D341Med (cell line): ENCODE measurements at regions not wholly inside any gene's neighbourhood (a gene's known extent, or its start where the extent isn't known, plus 50 kb on each side); places are given as distances from the start of the nearest gene placed in this dataset.
"Not testable (repeated sequence)": the region's sequence is repeated elsewhere in the genome, so short reads cannot be mapped to it uniquely, and the experiment has no call there.

Experiments
- DNase-seq: peaks from one replicate; pipeline ENCODE4 v3.0.0; 2012; ENCODE audit warnings: low spot score

DNA sequence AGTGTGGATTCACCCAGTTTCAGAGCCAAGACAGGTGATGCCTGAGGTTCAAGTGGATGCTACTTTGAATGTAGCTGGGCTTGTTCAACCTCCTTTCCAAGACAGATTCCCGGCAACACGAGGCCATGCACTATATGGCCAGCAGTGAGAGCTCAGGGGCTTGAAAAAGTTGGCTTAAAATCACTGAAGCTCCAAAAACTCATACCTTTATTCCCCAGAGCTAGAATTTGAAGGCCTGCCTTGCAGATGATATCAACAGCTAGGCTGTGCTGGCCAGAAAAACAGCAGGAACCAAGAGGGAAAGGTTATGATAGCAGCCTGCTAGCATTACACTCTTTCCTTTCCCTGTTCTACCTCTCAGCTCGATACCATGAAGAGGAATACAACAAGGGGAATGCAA lies 120.2 kb upstream of the DAB2 start:
- DNase-seq, result no peak

DNA sequence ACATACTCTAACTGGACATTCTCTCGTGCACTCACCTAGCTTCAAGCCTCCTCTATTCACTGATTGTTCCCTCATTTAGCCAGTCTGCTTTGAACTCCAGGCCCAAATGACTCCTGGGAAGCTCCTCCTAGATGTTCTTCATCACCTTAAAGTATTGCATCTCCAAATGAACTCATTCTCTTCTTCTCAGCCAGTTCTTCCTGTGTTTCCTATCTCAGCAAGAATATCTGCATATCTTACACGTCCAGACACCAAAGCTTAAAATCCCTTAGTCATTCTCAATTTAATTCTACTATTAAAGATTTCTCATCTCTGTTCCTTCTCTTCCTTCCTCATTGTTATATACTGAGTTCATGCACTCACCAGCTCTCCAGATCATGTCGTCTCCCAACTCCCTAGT lies 118.6 kb upstream of the DAB2 start:
- DNase-seq, result no peak

DNA sequence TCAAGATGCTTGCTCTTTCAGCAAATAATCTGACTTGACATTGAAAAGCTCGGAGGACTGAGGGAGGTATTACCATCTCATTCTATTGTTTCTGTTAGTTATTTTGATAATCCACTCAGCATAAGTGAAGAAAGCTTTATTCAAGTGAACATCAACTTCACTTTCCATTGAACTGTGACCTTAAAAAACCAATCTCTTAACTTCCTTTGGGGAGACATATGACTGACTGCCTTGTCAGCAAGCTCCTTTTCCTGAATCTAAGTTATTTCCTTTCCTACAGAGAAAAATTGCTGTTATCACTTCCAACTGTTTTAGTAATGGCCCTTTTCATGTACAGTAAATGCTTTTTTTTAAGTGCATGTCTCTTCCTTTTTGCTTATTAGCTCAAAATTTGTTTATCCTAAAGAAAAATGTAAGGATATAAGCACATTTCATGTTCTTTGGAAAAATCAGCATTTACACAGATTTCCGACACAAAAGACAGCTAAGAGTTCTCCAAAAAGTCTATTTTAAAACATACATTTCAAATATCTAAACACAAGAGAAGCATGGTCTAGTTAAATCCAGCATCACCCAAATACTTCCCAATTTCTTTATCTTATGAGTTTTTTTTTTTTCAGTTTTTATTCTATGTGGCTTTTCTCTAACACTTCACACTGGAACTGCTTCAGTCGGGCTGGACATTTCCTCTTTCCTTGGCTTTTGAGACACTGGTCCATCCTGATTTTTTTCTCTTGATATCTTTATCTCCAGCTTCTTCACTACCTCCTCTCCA lies 117.9 kb upstream of the DAB2 start:
- DNase-seq, result no peak

DNA sequence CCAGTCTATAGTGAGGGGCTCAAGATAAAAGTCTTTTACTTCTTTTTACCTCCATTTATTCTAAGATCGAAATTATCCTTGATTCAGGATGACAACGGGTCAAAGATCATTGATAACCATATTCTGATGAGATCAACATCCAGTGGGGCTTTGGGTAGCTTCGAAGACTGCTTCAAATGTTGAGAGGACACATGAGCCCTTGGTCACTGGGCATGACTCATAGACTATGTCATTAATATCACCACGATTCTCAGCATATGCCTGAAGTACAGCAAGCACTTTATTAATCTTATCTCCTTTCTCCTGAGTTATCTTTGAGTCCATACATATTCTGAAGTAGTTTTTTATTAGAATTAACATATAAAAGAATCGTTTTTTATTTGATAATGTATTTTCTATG lies 117.1 kb upstream of the DAB2 start:
- no peak for DNase-seq

DNA sequence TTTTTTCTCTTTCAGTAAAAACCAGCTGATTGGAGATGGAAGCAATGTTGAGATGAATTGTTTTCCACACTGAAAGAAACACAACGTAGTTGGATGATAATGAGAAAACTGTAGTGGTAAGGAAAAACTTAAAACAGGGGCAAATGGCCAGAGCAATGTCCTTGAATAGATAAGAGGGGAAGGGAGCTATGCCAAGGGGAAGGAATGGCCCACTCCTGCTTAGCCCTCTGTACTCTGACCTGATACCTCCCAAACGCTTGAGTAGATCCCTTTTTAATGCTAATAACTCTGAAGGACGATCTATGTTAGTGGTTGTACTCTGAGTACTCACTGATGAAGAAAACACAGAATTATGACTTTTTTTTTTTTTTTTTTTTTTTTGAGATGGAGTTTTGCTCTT lies 114.7 kb upstream of the DAB2 start:
- no peak for DNase-seq

DNA sequence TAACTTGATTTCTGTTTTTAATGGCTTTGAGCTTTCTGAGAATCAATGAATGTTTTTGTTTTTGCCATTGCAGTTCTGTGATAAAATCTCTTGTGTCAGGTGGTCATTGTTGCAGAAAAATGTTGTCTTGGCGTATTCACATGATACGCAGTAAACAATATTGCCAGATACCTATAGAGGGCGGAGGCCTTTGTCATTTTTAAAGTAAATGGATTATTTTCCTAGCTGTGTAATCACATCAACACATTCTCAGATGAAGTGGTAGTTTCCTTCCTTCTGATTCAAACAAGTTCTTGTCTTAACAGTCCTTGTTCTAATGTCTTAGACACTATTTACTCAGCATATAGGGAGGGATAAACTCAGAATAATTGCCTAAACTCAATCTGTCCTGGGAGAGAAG lies 109.9 kb upstream of the DAB2 start:
- no peak for DNase-seq

DNA sequence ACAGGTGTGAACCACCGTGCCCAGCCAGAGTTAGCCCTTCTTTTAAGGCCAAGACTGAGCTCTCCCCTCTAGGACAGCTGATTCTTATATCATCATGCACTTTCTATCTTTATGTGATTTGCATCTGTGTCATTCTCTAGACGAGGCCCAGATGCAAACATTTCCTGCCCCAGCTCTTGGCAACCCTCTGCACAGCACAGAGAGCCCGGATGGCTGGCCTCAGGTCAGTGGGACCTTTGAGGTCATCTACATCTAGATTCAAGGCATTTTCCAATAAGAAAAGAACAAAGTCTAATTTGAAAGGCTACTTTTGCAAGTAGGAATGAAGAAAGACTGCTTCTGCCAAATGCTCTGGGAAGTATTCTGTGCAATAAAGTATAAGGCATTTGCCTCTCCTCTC lies 109.0 kb upstream of the DAB2 start:
- no peak for DNase-seq

DNA sequence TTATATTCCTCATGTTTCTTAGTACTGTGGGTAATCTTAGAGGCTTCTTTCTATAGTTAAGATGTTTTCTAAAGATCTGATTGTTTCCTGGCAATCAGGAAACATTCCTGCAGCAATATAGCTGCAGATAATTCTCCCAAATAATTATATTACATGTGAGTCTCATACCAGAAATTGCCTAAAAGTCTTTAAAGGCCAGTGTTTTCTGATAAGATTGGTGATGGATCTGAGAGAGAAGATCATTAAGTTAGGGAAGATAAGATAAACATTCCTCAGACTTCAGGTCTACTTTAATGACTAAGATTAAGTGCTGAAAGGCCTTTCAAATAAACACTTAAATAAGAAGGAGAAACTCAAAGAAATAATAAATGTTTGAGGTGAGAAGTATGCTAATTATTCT lies 107.7 kb upstream of the DAB2 start:
- no peak for DNase-seq

DNA sequence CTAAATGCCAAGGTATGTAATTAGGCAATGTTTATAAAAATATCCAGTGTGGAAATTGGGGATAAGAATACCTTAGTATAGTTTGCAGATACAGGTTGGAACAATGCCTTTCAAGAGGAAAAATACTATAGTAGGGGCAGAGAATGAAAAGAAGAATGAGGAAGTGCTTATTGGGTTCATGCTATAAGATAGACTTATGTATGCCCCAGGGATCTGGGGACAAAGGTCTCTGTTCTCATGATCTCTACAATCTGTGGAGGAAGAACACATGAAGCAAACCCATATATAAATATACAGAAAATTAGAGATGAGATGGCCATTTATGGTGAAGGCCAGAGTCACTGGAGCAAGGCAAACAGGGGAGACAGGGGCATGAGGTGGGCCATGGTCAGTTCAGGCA lies 106.5 kb upstream of the DAB2 start:
- no peak for DNase-seq

DNA sequence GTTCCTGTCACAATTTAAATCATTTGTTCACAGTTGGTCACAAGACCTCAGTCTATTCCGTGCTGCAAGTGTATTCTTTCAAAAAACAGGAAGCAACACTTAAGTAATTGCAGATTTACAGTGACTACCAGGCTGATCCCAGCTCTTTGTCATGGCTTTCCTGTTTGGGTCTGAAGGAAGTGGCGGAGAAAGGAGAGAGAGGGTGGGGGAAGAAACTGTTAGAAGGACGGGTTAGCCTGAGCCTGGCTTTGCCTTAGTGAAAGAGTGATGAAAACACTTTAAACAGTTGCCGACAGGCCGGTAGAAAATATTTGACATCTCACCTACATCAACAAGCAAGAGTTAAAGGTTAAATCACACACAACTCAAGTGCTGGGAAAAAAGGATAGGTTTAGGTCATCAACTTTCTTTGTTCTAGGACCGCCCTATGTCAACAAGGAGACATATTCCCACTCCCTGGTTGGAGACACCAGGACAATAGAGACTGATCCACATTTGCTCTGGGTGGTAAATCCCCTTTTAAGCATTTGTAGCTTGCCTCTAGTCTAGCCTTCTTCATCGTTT lies 102.2 kb upstream of the DAB2 start:
- DNase-seq, result no peak

DNA sequence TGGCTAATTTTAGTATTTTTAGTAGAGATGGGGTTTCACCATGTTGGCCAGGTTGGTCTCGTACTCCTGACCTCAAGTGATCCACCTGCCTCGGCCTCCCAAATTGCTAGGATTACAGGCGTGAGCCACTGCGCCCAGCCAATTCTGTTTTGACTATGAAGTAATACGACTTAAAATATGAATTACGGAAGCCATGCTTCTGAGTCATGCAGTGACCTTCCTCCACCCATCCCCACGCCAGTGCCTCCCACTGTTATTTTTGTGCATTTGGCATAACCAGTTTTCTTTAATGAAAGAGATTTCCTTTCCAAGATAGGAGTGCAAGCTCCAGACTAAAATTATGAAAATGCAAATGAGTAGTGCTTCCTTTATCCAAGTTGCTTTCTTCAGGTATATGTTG lies 101.0 kb upstream of the DAB2 start:
- DNase-seq, result not testable (repeated sequence)

DNA sequence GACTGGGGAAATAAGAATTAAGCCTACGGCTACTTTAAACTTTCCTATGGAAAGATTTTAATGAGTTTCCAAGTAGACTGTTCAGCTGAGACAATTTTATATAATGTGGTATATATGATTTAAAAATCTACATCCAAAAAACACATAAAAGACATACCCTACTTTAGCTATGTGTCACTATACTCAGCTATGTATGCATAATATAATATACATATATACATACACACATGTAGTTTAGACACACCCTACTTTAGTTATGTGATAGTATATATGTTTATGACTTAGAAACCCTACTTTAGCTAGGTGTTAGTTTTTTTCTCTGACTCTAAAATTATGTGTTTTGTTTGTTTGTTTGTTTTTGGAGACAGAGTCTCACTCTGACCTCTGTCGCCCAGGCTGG lies 100.5 kb upstream of the DAB2 start:
- DNase-seq, result no peak

DNA sequence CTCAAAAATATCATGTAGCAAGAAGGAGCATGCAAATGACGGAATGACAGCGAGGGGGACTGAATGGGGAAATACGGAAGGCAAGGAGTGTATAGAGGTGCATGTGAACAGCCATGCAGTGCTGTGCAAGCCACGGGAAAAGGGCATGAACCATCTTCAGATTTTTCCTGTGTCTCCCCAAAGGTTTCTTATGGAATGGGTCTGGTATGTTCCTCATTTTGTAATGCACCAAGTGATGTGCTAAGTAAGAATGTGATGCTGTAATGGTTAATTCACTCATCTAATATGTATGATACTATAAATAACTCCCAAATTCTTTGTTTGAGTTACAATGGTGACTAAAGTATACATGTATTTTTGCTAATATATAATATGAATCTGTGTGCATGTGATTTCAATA lies 99.0 kb upstream of the DAB2 start:
- no peak for DNase-seq

DNA sequence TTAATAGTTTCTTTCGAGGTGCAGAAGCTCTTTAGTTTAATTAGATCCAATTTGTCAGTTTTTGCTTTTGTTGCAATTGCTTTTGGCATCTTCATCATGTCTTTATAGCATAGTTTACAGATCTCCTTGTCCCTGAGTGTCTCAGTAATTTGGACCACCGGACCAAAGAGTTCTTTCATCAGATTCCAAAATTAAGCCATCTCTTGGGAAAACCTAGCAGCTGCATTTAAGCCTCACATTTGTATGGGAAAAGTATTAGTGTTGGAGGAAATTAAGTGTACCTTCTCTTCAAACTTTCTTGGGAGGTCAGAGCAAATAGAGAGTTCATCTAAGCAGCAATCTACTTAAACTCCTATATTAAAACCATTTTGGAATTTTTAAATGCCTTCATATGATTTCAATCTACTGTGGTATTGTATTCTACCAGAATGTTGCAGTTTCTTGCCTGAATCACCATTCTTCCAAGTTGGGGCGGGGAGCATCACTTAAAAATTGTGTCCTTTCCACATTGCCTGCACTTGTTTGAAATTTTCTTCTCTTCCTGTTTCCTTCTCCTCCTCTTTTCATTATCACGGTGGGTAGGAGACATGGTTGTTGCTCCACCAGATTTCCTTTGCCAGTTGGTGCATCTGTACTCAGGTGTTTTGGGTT lies 97.3 kb upstream of the DAB2 start:
- DNase-seq, result no peak

DNA sequence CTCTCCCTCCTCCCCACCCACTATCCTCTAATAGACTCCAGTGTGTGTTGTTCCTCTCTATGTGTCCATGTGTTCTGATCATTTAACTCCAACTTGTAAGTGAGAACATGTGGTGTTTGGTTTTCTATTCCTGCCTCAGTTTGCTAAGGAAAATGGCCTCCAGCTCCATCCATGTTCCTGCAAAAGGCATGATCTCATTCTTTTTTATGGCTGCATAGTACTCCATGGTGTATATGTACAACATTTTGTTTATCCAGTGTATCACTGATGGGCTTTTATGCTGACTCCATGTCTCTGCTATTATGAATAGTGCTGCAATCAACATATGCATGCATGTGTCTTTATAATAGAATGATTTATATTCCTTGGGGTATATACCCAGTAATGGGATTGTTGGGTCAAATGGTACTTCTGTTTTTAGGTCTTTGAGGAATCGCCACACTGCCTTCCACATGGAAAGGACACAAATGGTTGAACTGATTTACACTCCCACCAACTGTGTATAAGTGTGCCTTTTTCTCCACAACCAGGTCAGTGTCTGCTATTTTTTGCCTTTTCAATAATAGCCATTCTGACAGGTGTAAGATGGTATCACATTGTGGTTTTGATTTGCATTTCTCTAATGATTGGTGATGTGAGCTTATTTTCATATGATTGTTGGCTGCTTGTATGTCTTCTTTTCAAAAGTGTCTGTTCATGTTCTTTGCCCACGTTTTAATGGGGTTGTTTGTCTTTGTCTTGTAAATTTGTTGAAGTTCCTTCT lies 96.5 kb upstream of the DAB2 start:
- DNase-seq, result no peak

DNA sequence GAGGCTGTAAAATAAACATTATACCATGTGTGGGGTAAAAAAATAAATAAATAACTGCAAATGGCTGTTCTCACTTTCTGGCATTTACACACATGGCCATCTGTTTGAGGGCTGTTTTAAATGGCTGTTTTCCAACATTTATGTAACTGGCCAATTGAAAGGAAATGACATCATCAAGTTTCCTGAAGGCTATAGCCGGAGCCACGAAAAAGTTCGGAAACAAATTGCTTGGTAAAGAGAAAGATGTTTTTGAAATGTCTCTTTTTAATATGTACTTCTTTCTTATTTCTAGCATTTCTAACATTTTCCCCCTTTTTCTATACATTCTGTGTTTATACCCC lies 95.4 kb upstream of the DAB2 start:
- no peak for DNase-seq

DNA sequence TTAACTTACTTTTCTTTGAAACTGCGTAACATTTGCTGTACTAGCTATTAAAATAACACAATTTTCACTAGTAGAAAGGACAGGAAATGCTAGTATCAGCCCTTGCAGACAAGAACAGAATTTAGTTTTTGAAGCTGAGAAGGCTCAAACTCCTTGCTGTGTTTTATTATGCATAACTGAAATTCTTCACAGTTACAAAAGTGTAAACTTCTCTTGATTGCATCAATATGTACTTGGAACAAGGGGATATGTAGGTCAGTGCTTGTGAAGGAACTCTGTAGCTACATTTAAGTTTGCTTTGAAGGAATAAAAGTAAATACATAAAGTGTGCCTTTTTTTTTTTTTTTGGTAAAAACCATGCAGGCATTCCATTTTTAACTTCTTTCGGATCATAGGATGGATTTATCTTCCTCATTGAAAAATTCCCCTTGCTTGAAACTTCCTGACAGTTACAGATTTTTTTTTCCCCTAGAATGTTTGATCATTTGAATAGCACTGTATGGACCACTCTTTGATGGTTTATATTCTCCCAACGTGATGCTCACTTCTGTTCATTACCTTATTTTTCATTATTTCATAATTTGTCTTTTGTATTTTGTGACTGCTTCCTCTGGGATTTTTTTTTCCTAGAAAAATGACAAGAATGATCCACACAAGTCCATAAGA lies 94.9 kb upstream of the DAB2 start:
- DNase-seq, result no peak

DNA sequence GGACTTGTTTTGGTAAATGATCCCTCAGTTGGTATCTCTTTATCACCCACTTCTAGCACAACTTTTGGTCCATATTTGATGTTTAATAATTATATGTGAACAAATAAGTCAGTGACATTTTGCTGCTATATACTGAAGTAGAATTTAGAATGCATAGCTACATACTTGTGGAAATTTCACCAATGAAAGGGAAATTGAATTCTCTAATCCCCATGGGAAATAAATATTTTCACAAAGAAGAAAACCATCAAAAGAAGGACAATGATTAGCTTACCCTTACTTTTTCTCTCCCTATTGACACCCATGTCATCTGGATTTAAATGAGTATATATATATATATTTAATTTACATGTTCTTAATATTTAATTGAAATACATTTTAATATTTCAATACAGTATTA lies 94.3 kb upstream of the DAB2 start:
- DNase-seq, result no peak

DNA sequence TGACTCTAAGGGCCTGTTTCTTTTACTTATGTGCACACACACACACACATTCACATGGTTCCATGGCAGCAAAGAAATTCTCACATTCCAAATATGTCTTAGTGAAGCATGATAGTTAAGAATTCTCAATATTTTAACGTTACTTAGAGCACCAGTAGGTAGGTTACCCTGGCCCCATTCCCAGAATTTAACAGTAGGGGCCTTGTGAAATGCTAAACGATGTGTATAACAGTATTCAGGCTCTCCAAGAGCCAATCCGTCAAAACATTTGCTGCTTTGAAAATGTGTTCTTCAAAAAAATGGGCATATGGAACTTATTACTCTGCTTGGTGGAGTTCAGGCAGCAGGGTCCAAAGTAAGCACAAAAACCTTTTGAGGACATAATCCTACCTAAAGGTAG lies 93.7 kb upstream of the DAB2 start:
- no peak for DNase-seq

DNA sequence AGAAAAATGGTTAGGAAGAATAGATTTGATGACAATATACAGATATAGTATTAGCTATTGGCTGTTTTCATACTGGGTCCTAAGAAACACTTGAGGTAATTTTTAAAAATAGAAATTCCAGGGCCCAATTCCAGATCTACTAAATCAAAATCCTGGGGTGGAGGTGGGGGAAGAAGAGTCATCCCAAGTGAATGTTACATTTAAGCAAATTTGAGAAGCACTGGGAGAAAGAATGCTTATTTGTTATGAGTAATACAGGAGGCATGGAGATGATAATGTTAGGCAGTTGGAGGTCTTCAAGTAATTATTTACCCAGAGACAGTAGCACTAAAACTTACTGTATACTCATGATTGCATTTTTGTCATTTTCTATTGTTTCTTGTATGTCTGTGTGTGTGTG lies 93.0 kb upstream of the DAB2 start:
- DNase-seq, result no peak

DNA sequence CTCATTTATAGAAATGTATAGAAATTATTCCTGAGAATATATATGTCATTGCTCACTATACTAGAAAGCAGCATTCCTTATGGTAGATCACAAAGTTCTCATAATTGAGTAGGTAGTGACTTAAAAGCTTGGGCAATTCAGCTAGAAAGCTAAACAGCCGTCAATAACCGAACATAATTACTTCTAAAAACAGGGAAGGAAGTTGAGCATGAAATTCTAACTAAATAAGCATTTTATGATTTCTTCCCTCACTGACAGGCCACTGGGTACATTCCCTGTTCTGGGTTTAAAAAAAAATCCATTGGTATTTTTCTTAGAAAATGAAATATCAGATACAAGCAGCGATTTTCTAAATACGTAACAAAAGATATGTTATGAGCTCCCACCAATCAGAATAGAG lies 91.1 kb upstream of the DAB2 start:
- no peak for DNase-seq

DNA sequence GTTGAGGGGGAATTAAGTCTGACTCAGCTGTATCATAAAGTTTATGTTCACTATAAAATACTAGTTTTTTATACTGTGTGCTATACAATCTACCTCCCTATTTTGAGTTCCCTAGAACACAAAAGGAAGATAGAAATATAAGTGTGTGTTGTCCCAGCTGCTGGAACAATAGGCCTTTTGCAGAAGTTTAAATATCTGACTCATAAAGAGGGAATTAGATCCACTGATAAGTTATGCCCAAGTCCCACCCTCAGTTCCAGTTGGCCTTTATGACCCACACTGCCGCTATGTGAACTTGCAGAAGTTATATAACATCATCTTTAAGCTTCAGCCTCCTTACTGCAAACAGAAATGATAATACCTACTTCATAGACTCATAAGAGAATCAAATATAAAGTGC lies 88.5 kb upstream of the DAB2 start:
- DNase-seq, result no peak

DNA sequence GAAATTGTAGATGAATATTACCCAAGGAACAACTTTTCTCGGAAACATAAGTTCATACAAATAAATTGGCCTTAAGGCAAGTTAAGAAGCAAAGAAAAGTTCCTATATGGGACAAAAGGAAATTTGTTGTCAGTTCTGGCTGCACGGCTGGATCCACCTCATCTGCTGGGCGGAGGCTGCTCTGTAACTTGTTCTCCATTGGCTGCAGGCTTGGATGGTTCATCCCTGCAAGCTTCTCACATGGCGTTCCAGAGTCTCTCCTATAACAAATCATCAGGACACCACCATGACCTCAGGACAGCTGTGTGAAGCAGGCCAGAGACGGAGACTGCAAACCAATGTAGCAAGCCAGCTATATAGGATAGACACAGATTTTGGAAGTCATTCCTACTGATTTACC lies 81.4 kb upstream of the DAB2 start:
- no peak for DNase-seq
